ENCODE measurements at regions not wholly inside any gene's neighbourhood (a gene's known extent, or its start where the extent isn't known, plus 50 kb on each side); places are given as distances from the start of the nearest gene placed in this dataset.

- in situ Hi-C loops (cut with HindIII; ENCODE audit: low pct_unique_long_range_greater_than_20kb, low sequenced_read_pairs): no loop called here
- intact Hi-C loops (cut with micrococcal nuclease; ENCODE audit: unreplicated experiment): no loop called here
- BruUV-seq (replicated peaks): no TSS peak
- Histone ChIP-seq H3K36me3 (ENCODE audit: control insufficient read depth, insufficient read depth, low read length) (no peaks in the 10 kb centered on the region), H3K27me3 (ENCODE audit: control insufficient read depth, insufficient read depth, low read length) (no peaks in the 10 kb centered on the region), H3K27ac (ENCODE audit: low read length) (no peak overlapping the region), H3K4me3 (ENCODE audit: low read depth in 2 of 2, low read length in 2 of 2) (no peak overlapping the region), H3K4me1 (ENCODE audit: control insufficient read depth, insufficient read depth, low read length) (no peaks in the 10 kb centered on the region), H3K9me3 (ENCODE audit: control insufficient read depth, insufficient read depth, low read depth, low read length) (no peaks in the 10 kb centered on the region)
- ATAC-seq (no peak), DNase-seq (ENCODE audit: low read depth, low spot score) (no peak)
- TF ChIP-seq SIN3A (IDR thresholded peaks at IDR 0.05; ENCODE audit: borderline replicate concordance, insufficient read depth, low read depth, low read length) (no peak), CTCF (IDR thresholded peaks at IDR 0.05) (no peak), POLR2AphosphoS5 (IDR thresholded peaks at IDR 0.05; ENCODE audit: low read depth, low read length) (no peak), TCF7L2 (IDR thresholded peaks at IDR 0.05; ENCODE audit: low read depth, low read length) (no peak), REST (IDR thresholded peaks at IDR 0.05; ENCODE audit: insufficient read depth in 1 of 2, low read depth in 2 of 2, low read length in 1 of 2) (no peak)
- ChIA-PET POLR2A (no interaction called here), CTCF (no interaction called here)
Observed at GRCh38 chr3:103494512-103494911, 1059.7 kb downstream of the ZPLD1 start.

GRCh38 chr3:103495186-103495585 is 1060.4 kb downstream of the ZPLD1 start:
- Histone ChIP-seq H3K27ac (ENCODE audit: low read length) (no peak overlapping the region), H3K27me3 (ENCODE audit: control insufficient read depth, insufficient read depth, low read length) (no peaks in the 10 kb centered on the region), H3K9me3 (ENCODE audit: control insufficient read depth, insufficient read depth, low read depth, low read length) (no peaks in the 10 kb centered on the region), H3K4me3 (ENCODE audit: low read depth in 2 of 2, low read length in 2 of 2) (no peak overlapping the region), H3K4me1 (ENCODE audit: control insufficient read depth, insufficient read depth, low read length) (no peaks in the 10 kb centered on the region), H3K36me3 (ENCODE audit: control insufficient read depth, insufficient read depth, low read length) (no peaks in the 10 kb centered on the region)
- in situ Hi-C loops (cut with HindIII; ENCODE audit: low pct_unique_long_range_greater_than_20kb, low sequenced_read_pairs) (no loop called here), intact Hi-C loops (cut with micrococcal nuclease; ENCODE audit: unreplicated experiment) (no loop called here)
- TF ChIP-seq POLR2AphosphoS5 (IDR thresholded peaks at IDR 0.05; ENCODE audit: low read depth, low read length) (no peak), SIN3A (IDR thresholded peaks at IDR 0.05; ENCODE audit: borderline replicate concordance, insufficient read depth, low read depth, low read length) (no peak), TCF7L2 (IDR thresholded peaks at IDR 0.05; ENCODE audit: low read depth, low read length) (no peak), CTCF (IDR thresholded peaks at IDR 0.05) (no peak), REST (IDR thresholded peaks at IDR 0.05; ENCODE audit: insufficient read depth in 1 of 2, low read depth in 2 of 2, low read length in 1 of 2) (no peak)
- CTCF ChIA-PET: no interaction called here
- POLR2A ChIA-PET: no interaction called here
- DNase-seq (ENCODE audit: low read depth, low spot score) (no peak), ATAC-seq (no peak)
- no TSS peak for BruUV-seq (replicated peaks)
